OCI-LY7 (cell line): ENCODE measurements at regions not wholly inside any gene's neighbourhood (a gene's known extent, or its start where the extent isn't known, plus 50 kb on each side); places are given as distances from the start of the nearest gene placed in this dataset.

Experiments used
- BruUV-seq: library from RNA; stranded (reverse); fragments of 400-500 nt; replicated peaks from 2 replicates; lab custom pipeline; 2021; lab: Mats Ljungman, UMichigan
- CTCF ChIA-PET: fragments of 300-600 bp; sonication (Branson Sonifier 250); formaldehyde crosslinking; loops from one replicate; lab custom pipeline; 2022; ENCODE audit warnings: antibody characterized with exemption; ENCODE audit not compliant: unreplicated experiment; lab: Charles Lee
- POLR2A ChIA-PET: fragments of 300-600 bp; sonication (Branson Sonifier 250); formaldehyde crosslinking; loops from one replicate; lab custom pipeline; 2022; ENCODE audit warnings: antibody characterized with exemption; lab: Charles Lee
- DNase-seq: peaks from one replicate; pipeline ENCODE4 v3.0.0-alpha.2; 2015; ENCODE audit warnings: low spot score
- H2AFZ ChIP-seq: fragments of 200-600 bp; sonication (generic), shearing (Covaris generic); 2 replicates; pipeline ENCODE4 v1.6.1; 2014; ENCODE audit warnings: mild to moderate bottlenecking, antibody characterized with exemption, low read length, moderate library complexity
- H3K27ac ChIP-seq: fragments of 200-600 bp; sonication (generic); 2 replicates; pipeline ENCODE4 v1.5.1; 2014; ENCODE audit warnings: mixed run types, low read depth, mild to moderate bottlenecking, moderate library complexity, low read length, inconsistent platforms; ENCODE audit not compliant: poor library complexity, severe bottlenecking
- H3K36me3 ChIP-seq: fragments of 200-600 bp; sonication (generic); 2 replicates; pipeline ENCODE4 v1.6.1; 2014; ENCODE audit warnings: mild to moderate bottlenecking, antibody characterized with exemption, low read length, moderate library complexity, mixed read lengths; ENCODE audit not compliant: insufficient read depth
- H3K4me1 ChIP-seq: fragments of 200-600 bp; sonication (generic); 2 replicates; pipeline ENCODE4 v1.5.1; 2014; ENCODE audit warnings: mild to moderate bottlenecking, low read length; ENCODE audit not compliant: insufficient read depth, poor library complexity, severe bottlenecking
- H3K4me2 ChIP-seq: fragments of 200-600 bp; sonication (generic); 2 replicates; pipeline ENCODE4 v1.6.1; 2014; ENCODE audit warnings: mild to moderate bottlenecking, low read length
- H3K4me3 ChIP-seq: fragments of 200-600 bp; sonication (generic); 2 replicates; pipeline ENCODE4 v1.5.1; 2014; ENCODE audit warnings: mild to moderate bottlenecking, low read depth, low read length; ENCODE audit not compliant: poor library complexity, severe bottlenecking
- H3K79me2 ChIP-seq: fragments of 200-600 bp; sonication (generic); 2 replicates; pipeline ENCODE4 v1.6.1; 2016; ENCODE audit warnings: low read depth, mild to moderate bottlenecking, low read length, moderate library complexity, mixed read lengths; ENCODE audit not compliant: insufficient read depth
- H3K9me2 ChIP-seq: fragments of 200-600 bp; sonication (generic); 2 replicates; pipeline ENCODE4 v1.6.1; 2016; ENCODE audit warnings: mild to moderate bottlenecking, low read length, mixed read lengths; ENCODE audit not compliant: insufficient read depth
- H3K9me3 ChIP-seq: fragments of 200-600 bp; sonication (generic); 2 replicates; pipeline ENCODE4 v1.6.1; 2014; ENCODE audit warnings: mild to moderate bottlenecking, mixed run types, low read length, mixed read lengths
- H4K20me1 ChIP-seq: fragments of 200-600 bp; sonication (generic); 2 replicates; pipeline ENCODE4 v1.6.1; 2014; ENCODE audit warnings: mild to moderate bottlenecking, antibody characterized with exemption, low read length, moderate library complexity, mixed read lengths; ENCODE audit not compliant: insufficient read depth
- EZH2phosphoT487 ChIP-seq: fragments of 200-600 bp; sonication (generic); IDR thresholded peaks from 2 replicates; pipeline ENCODE4 v1.6.1; 2018; ENCODE audit warnings: low read depth, borderline replicate concordance, mild to moderate bottlenecking, mixed run types, antibody characterized with exemption, low read length, moderate library complexity, mixed read lengths
- intact Hi-C: fragments of 100-400 bp; cut with micrococcal nuclease; formaldehyde crosslinking; loops from one replicate; pipeline ENCODE4 v1.10.0; 2022; ENCODE audit not compliant: unreplicated experiment
- TF ChIP-seq, protein P1 (sequence below): fragments of 200-600 bp; sonication (generic); conservative IDR thresholded peaks from 2 replicates; pipeline ENCODE4 v1.5.1; 2014; ENCODE audit warnings: mild to moderate bottlenecking, antibody characterized with exemption, low read length, moderate library complexity, mixed read lengths

DNA sequence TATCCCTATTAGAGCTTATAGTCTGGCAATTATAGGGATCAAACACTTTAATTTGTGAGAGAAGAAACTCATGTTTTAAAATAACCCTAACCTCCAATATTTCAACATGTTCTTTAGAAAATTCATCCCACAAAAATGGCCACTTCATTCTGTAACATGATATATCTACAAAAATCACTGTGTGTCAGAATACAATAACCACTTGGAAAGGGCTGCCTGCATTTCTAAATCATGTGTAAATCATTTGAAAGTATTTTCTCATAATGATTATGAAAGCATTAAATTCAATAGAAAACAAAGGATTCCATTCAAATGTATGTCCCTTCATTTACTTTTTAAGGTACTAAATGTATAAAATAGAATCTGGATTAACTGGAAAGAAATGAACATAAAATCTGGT is 101.4 kb upstream of the NHSL1 start:
- no peaks in the 10 kb centered on the region for H3K9me3 ChIP-seq
- no peak overlapping the region for H2AFZ ChIP-seq
- POLR2A ChIA-PET: no interaction called here
- no peaks in the 10 kb centered on the region for H4K20me1 ChIP-seq
- intact Hi-C loops: no loop called here
- CTCF ChIA-PET: no interaction called here
- H3K9me2 ChIP-seq: no peaks in the 10 kb centered on the region
- no peaks in the 10 kb centered on the region for H3K4me1 ChIP-seq
- DNase-seq: no peak
- no TSS peak for BruUV-seq
- no peak overlapping the region for H3K4me3 ChIP-seq
- H3K79me2 ChIP-seq: no peaks in the 10 kb centered on the region
- H3K27ac ChIP-seq: no peak overlapping the region
- no peaks in the 10 kb centered on the region for H3K36me3 ChIP-seq
- no peak for TF ChIP-seq EZH2phosphoT487
- TF ChIP-seq, protein P1, sequence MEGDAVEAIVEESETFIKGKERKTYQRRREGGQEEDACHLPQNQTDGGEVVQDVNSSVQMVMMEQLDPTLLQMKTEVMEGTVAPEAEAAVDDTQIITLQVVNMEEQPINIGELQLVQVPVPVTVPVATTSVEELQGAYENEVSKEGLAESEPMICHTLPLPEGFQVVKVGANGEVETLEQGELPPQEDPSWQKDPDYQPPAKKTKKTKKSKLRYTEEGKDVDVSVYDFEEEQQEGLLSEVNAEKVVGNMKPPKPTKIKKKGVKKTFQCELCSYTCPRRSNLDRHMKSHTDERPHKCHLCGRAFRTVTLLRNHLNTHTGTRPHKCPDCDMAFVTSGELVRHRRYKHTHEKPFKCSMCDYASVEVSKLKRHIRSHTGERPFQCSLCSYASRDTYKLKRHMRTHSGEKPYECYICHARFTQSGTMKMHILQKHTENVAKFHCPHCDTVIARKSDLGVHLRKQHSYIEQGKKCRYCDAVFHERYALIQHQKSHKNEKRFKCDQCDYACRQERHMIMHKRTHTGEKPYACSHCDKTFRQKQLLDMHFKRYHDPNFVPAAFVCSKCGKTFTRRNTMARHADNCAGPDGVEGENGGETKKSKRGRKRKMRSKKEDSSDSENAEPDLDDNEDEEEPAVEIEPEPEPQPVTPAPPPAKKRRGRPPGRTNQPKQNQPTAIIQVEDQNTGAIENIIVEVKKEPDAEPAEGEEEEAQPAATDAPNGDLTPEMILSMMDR: no peak
- H3K4me2 ChIP-seq: no peak overlapping the region

- BruUV-seq: no TSS peak
These were observed 101.8 kb upstream of the NHSL1 start for GRCh38 chr6:138601128-138601527.

GRCh38 chr6:138605958-138606357 is 106.7 kb upstream of the NHSL1 start:
- CTCF ChIA-PET: no interaction called here
- H3K4me3 ChIP-seq: no peak overlapping the region
- POLR2A ChIA-PET: interaction anchor here (1.4 to 1.8 kb wide), 2 partner anchors 9 to 12 kb away, joined by 3 to 4 read pairs; no protein-coding TSS in a partner anchor
- intact Hi-C loops: no loop called here
- no peaks in the 10 kb centered on the region for H3K9me3 ChIP-seq
- TF ChIP-seq, protein P1: no peak
- no peak for TF ChIP-seq EZH2phosphoT487
- no peaks in the 10 kb centered on the region for H3K36me3 ChIP-seq
- no peak overlapping the region for H2AFZ ChIP-seq
- H3K4me2 ChIP-seq: no peak overlapping the region
- H3K27ac ChIP-seq: no peak overlapping the region
- no peaks in the 10 kb centered on the region for H3K9me2 ChIP-seq
- no peaks in the 10 kb centered on the region for H3K79me2 ChIP-seq
- no peaks in the 10 kb centered on the region for H3K4me1 ChIP-seq
- DNase-seq: no peak
- no peaks in the 10 kb centered on the region for H4K20me1 ChIP-seq
- no TSS peak for BruUV-seq

More at GRCh38 chr6:138601128-138601527, 101.8 kb upstream of the NHSL1 start:
- POLR2A ChIA-PET: no interaction called here
- no peaks in the 10 kb centered on the region for H3K4me1 ChIP-seq
- no peaks in the 10 kb centered on the region for H3K79me2 ChIP-seq
- DNase-seq: no peak
- H3K4me2 ChIP-seq: no peak overlapping the region
- no peaks in the 10 kb centered on the region for H3K9me3 ChIP-seq
- no peak overlapping the region for H3K27ac ChIP-seq
- H3K4me3 ChIP-seq: no peak overlapping the region
- intact Hi-C loops: no loop called here
- H3K9me2 ChIP-seq: no peaks in the 10 kb centered on the region
- H4K20me1 ChIP-seq: no peaks in the 10 kb centered on the region
- H2AFZ ChIP-seq: no peak overlapping the region
- H3K36me3 ChIP-seq: no peaks in the 10 kb centered on the region
- CTCF ChIA-PET: no interaction called here
- TF ChIP-seq, protein P1: no peak
- TF ChIP-seq EZH2phosphoT487: no peak
